ENCODE measurements at regions not wholly inside any gene's neighbourhood (a gene's known extent, or its start where the extent isn't known, plus 50 kb on each side); places are given as distances from the start of the nearest gene placed in this dataset.

DNA sequence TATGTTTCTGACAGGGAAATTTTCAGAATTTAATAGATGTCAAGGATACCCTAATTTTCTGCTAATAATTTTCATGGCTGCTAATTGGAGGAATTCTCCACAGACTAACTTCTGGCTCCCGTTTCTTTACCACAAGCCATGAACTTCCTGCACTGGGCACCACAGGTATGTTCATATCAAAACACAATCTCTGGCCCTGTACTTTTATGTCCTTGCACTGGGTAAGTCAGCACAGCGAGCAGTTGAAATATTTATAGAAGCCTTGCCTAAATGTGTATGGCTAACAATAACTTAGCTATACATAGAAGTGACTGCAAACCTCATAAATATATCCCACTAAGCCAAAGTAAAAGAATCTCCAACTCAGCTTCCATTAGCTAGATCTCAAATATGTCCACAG is 246.9 kb downstream of the ZIC1 start:
- H3K9ac ChIP-seq (ENCODE audit: low read length) = no peak overlapping the region
- no peak overlapping the region for H3K27ac ChIP-seq (ENCODE audit: low read depth, low read length)
- H3K9me3 Mint-ChIP-seq (ENCODE audit: unreplicated experiment) = no peaks in the 10 kb centered on the region
- H3K27me3 ChIP-seq (ENCODE audit: insufficient read depth, low read length) = no peaks in the 10 kb centered on the region
- H3K4me1 Mint-ChIP-seq (ENCODE audit: low read depth, unreplicated experiment) = peaks cover 38% of the 10 kb centered on the region
- peak; percentile 70 for DNase-seq (ENCODE audit: low read depth)
- H3K4me2 ChIP-seq (ENCODE audit: low read length) = peak overlapping the region; percentile 16
- H3K27ac Mint-ChIP-seq (ENCODE audit: unreplicated experiment) = peak overlapping the region; percentile 75
- H3K9me3 ChIP-seq (ENCODE audit: insufficient read depth, low read depth, low read length) = no peaks in the 10 kb centered on the region
- no peaks in the 10 kb centered on the region for H3K79me2 ChIP-seq (ENCODE audit: insufficient read depth, low read length)
- no peak overlapping the region for H2AFZ ChIP-seq (ENCODE audit: low read depth, low read length)
- no peak overlapping the region for H3K4me3 Mint-ChIP-seq (ENCODE audit: unreplicated experiment)
- H3K4me1 ChIP-seq (ENCODE audit: insufficient read depth, low read length) = peaks cover 20% of the 10 kb centered on the region
- no peaks in the 10 kb centered on the region for H3K36me3 Mint-ChIP-seq (ENCODE audit: low read depth, unreplicated experiment)
- no peaks in the 10 kb centered on the region for H3K27me3 Mint-ChIP-seq (ENCODE audit: low read depth, unreplicated experiment)
- peak; percentile 83 for FAIRE-seq
- no peaks in the 10 kb centered on the region for H3K36me3 ChIP-seq (ENCODE audit: insufficient read depth, low read length)
- no peak overlapping the region for H3K4me3 ChIP-seq (ENCODE audit: insufficient read depth, low read depth, low read length)
- H4K20me1 ChIP-seq (ENCODE audit: insufficient read depth, low read length) = no peaks in the 10 kb centered on the region
- TF ChIP-seq, protein P1, sequence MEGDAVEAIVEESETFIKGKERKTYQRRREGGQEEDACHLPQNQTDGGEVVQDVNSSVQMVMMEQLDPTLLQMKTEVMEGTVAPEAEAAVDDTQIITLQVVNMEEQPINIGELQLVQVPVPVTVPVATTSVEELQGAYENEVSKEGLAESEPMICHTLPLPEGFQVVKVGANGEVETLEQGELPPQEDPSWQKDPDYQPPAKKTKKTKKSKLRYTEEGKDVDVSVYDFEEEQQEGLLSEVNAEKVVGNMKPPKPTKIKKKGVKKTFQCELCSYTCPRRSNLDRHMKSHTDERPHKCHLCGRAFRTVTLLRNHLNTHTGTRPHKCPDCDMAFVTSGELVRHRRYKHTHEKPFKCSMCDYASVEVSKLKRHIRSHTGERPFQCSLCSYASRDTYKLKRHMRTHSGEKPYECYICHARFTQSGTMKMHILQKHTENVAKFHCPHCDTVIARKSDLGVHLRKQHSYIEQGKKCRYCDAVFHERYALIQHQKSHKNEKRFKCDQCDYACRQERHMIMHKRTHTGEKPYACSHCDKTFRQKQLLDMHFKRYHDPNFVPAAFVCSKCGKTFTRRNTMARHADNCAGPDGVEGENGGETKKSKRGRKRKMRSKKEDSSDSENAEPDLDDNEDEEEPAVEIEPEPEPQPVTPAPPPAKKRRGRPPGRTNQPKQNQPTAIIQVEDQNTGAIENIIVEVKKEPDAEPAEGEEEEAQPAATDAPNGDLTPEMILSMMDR (IDR thresholded peaks at IDR 0.05; ENCODE audit: insufficient read depth, low read depth, low read length) = no peak
- TF ChIP-seq EZH2 (IDR thresholded peaks at IDR 0.05; ENCODE audit: insufficient read depth, low read length) = no peak

DNA sequence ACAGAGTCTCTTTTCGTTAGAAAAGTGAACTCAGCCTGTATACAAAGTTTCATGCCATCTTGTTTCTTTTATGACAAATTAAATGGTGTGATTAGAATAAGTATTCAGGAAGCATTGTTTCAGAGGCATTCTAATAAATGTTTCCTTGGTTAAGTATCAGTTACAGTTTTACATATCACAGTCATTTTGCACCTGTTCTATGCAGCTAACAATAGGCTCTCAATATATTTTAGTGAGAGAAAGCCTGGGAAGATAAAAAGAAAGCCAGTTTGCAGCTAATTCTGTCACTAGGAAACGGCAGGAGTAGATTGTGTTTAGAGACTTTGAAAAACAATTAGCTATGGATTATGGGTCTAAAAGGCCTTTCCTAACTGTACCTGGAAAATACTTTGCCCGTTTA is 252.8 kb downstream of the ZIC1 start:
- no peaks in the 10 kb centered on the region for H3K4me1 Mint-ChIP-seq (ENCODE audit: low read depth, unreplicated experiment)
- Histone ChIP-seq H3K79me2 (ENCODE audit: insufficient read depth, low read length) (no peaks in the 10 kb centered on the region), H3K4me1 (ENCODE audit: insufficient read depth, low read length) (no peaks in the 10 kb centered on the region), H4K20me1 (ENCODE audit: insufficient read depth, low read length) (no peaks in the 10 kb centered on the region), H3K36me3 (ENCODE audit: insufficient read depth, low read length) (no peaks in the 10 kb centered on the region), H3K9me3 (ENCODE audit: insufficient read depth, low read depth, low read length) (no peaks in the 10 kb centered on the region), H3K4me2 (ENCODE audit: low read length) (no peak overlapping the region), H3K27ac (ENCODE audit: low read depth, low read length) (no peak overlapping the region), H2AFZ (ENCODE audit: low read depth, low read length) (no peak overlapping the region), H3K4me3 (ENCODE audit: insufficient read depth, low read depth, low read length) (no peak overlapping the region), H3K27me3 (ENCODE audit: insufficient read depth, low read length) (no peaks in the 10 kb centered on the region), H3K9ac (ENCODE audit: low read length) (no peak overlapping the region)
- FAIRE-seq (no peak), DNase-seq (ENCODE audit: low read depth) (no peak)
- no peaks in the 10 kb centered on the region for H3K27me3 Mint-ChIP-seq (ENCODE audit: low read depth, unreplicated experiment)
- H3K4me3 Mint-ChIP-seq (ENCODE audit: unreplicated experiment) = no peak overlapping the region
- H3K9me3 Mint-ChIP-seq (ENCODE audit: unreplicated experiment) = no peaks in the 10 kb centered on the region
- no peak overlapping the region for H3K27ac Mint-ChIP-seq (ENCODE audit: unreplicated experiment)
- no peaks in the 10 kb centered on the region for H3K36me3 Mint-ChIP-seq (ENCODE audit: low read depth, unreplicated experiment)
- no peak for TF ChIP-seq EZH2 (IDR thresholded peaks at IDR 0.05; ENCODE audit: insufficient read depth, low read length)
- TF ChIP-seq, protein P1 (IDR thresholded peaks at IDR 0.05; ENCODE audit: insufficient read depth, low read depth, low read length) = no peak

DNA sequence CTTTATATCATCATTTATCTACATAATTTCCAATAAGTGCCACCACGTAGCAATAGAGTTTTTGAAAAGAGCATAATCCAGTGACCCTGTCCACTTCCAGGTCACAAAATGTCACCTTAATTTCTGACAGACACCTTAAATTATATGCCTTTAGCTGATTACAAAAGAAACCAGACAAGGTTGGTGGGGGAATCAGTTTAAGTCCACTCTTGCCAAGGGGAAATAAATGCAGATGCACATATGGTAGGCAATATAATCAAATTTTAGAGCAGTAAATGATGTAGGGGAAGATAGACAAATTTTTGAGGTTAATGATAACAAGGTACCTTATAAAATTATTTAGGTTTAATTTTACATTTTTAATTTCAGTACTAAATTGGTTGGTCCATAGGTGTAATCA is 253.5 kb downstream of the ZIC1 start:
- Histone ChIP-seq H3K79me2 (ENCODE audit: insufficient read depth, low read length) (no peaks in the 10 kb centered on the region), H3K4me2 (ENCODE audit: low read length) (no peak overlapping the region), H3K9ac (ENCODE audit: low read length) (no peak overlapping the region), H3K36me3 (ENCODE audit: insufficient read depth, low read length) (no peaks in the 10 kb centered on the region), H3K4me3 (ENCODE audit: insufficient read depth, low read depth, low read length) (no peak overlapping the region), H3K27me3 (ENCODE audit: insufficient read depth, low read length) (no peaks in the 10 kb centered on the region), H3K9me3 (ENCODE audit: insufficient read depth, low read depth, low read length) (no peaks in the 10 kb centered on the region), H4K20me1 (ENCODE audit: insufficient read depth, low read length) (no peaks in the 10 kb centered on the region), H3K4me1 (ENCODE audit: insufficient read depth, low read length) (no peaks in the 10 kb centered on the region), H3K27ac (ENCODE audit: low read depth, low read length) (no peak overlapping the region), H2AFZ (ENCODE audit: low read depth, low read length) (no peak overlapping the region)
- Mint-ChIP-seq H3K9me3 (ENCODE audit: unreplicated experiment) (no peaks in the 10 kb centered on the region), H3K27me3 (ENCODE audit: low read depth, unreplicated experiment) (no peaks in the 10 kb centered on the region), H3K27ac (ENCODE audit: unreplicated experiment) (no peak overlapping the region), H3K4me3 (ENCODE audit: unreplicated experiment) (no peak overlapping the region), H3K36me3 (ENCODE audit: low read depth, unreplicated experiment) (no peaks in the 10 kb centered on the region), H3K4me1 (ENCODE audit: low read depth, unreplicated experiment) (no peaks in the 10 kb centered on the region)
- no peak for DNase-seq (ENCODE audit: low read depth)
- TF ChIP-seq EZH2 (IDR thresholded peaks at IDR 0.05; ENCODE audit: insufficient read depth, low read length) = no peak
- TF ChIP-seq, protein P1 (IDR thresholded peaks at IDR 0.05; ENCODE audit: insufficient read depth, low read depth, low read length) = no peak
- FAIRE-seq = no peak
